GM18505 (cell line): ENCODE measurements at regions not wholly inside any gene's neighbourhood (a gene's known extent, or its start where the extent isn't known, plus 50 kb on each side); places are given as distances from the start of the nearest gene placed in this dataset.

ENCODE experiments used
- ATAC-seq: cut with Tn5 transposase; IDR thresholded peaks from one replicate; pipeline ENCODE4 v1.9.1; 2021; ENCODE audit not compliant: unreplicated experiment
- POLR2A ChIP-seq: IDR thresholded peaks from 4 replicates; pipeline ENCODE4 v1.6.1; 2011; ENCODE audit warnings: borderline replicate concordance; ENCODE audit not compliant: insufficient read depth, insufficient read length; ENCODE audit errors: extremely low read depth

DNA sequence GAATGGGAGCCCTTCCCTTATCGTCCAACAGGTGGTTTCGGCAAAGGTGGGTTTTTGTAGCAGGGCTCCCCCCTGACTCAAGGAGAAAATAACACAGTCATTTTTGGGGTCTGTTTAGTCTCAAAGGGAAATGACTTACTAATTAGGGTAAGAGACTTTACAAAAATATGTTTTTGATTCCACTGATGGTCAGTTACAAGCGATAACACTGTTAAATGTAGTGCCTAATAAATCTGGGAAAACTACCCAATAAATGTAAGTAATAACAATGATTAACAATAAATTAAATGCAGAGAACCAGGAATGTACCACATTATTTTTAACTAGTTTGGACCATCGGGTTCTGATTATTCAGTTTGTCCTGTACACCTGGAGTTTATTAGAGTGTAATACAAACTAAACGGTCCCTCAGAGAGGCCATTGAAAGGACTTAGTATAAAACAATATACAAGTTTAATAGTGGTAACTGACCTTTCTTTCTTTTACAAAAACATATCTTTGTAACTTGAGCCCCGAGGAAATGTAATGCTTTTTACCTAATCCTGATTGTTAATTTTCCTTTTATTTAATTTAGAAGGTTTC lies 216.2 kb upstream of the HABP2 start:
- TF ChIP-seq POLR2A: no peak

DNA sequence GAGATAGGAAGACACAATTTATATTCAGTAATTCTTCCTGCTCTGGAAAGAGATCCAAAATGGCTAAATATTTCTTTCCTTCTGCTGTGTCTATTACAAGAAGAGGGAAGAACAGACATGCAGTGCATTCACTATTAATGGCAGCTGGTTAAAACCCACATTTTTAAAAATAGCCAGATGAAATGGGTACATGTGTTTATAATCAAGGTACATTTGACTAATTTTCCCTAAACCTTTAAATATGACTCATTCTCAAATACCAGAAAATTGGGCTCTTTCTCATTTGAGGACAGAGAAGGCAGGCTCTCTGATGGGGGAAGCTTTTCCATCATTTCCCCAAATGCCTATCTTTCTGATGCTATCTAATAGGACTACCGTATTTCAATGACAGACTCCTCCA lies 215.7 kb upstream of the HABP2 start:
- ATAC-seq: no peak
- no peak for TF ChIP-seq POLR2A

More for the DNA sequence above, 216.2 kb upstream of the HABP2 start:
- ATAC-seq: no peak

DNA sequence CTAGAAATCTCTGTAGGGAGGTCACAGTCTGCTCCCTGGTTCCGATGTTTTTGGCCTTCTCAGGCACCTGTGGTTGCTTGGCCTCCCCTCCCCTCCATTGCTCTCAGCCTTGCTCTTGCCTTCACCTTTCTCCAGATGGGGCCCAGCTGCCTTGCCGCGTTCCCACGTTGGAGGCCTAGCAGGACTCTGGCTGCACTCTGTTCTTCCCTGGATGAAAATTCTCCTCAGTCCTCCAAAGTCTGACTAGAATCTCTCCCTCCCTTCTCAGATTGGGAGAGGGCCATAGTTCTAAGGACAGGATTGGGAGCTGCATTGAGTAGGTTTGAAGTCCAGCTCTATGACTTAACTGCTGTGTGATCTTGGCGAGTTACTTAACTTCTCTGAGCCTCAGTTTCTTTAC lies 213.7 kb upstream of the HABP2 start:
- ATAC-seq: no peak
- no peak for TF ChIP-seq POLR2A

GRCh38 chr10:113340282-113340681 lies 212.6 kb upstream of the HABP2 start:
- no peak for ATAC-seq

GRCh38 chr10:113341138-113341537 lies 211.7 kb upstream of the HABP2 start:
- TF ChIP-seq POLR2A: no peak
- ATAC-seq: no peak

More at GRCh38 chr10:113340282-113340681, 212.6 kb upstream of the HABP2 start:
- no peak for TF ChIP-seq POLR2A

GRCh38 chr10:113345826-113346624 lies 206.8 kb upstream of the HABP2 start:
- ATAC-seq: no peak
- no peak for TF ChIP-seq POLR2A

GRCh38 chr10:113347508-113347907 lies 205.3 kb upstream of the HABP2 start:
- no peak for ATAC-seq
- TF ChIP-seq POLR2A: no peak

DNA sequence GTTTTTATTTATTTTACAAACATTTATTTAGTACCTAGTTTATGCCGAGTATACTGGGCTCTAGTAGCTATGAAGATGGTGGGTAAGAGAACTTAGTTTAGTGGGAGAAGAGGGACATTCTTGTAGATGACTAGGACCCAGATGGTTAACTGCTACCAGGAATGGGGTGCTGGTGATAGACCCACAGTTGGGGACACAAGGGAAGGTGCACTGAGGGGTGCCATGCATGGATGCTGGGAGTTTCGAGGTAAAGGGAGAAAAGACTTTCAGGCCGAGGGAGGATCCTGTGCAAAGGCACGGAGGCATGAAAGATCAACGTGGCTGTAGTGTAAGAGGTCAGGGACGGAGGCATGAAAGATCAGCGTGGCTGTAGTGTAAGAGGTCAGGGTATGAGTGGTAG lies 204.2 kb upstream of the HABP2 start:
- ATAC-seq: no peak
- TF ChIP-seq POLR2A: no peak

- ATAC-seq: no peak
- no peak for TF ChIP-seq POLR2A
Measured at GRCh38 chr10:113350311-113351040, 202.4 kb upstream of the HABP2 start.

- ATAC-seq: no peak
- no peak for TF ChIP-seq POLR2A
Measured at GRCh38 chr10:113354711-113355110, 198.1 kb upstream of the HABP2 start.

- no peak for TF ChIP-seq POLR2A
- no peak for ATAC-seq
Measured at GRCh38 chr10:113356794-113357680, 195.8 kb upstream of the HABP2 start.

- no peak for ATAC-seq
- TF ChIP-seq POLR2A: no peak
Measured at GRCh38 chr10:113357681-113358300, 195.1 kb upstream of the HABP2 start.
